ENCODE measurements at regions not wholly inside any gene's neighbourhood (a gene's known extent, or its start where the extent isn't known, plus 50 kb on each side); places are given as distances from the start of the nearest gene placed in this dataset.
"Not testable (repeated sequence)": the region's sequence is repeated elsewhere in the genome, so short reads cannot be mapped to it uniquely, and the experiment has no call there.

DNA sequence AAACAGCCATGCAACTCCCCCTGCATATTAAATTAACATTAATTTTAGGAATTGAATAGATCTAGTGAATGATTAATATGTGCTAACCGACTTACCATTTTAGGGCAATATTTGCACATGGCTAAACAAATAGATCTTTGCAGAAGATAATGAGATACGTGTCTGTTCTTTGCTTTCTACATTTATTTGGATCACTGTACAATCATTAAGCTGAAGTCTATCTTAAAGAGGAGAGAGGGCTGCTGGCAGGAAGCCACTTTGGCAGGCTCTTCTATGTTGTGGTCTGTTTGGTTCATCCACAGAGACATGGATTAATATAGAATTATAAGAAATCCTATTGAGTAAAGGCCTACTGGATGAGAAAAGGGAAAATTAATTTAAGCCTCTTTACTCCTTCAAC lies 318.5 kb downstream of the ANKRD30B start:
- intact Hi-C loops (cut with DNase I; ENCODE audit: low total_unique reads) = not testable (repeated sequence)
- WGBS, 2 donors (ENCODE audit: low coverage in 1 of 2) = 11 to 36% methylated on average over 2 of the region's 2 CpGs

DNA sequence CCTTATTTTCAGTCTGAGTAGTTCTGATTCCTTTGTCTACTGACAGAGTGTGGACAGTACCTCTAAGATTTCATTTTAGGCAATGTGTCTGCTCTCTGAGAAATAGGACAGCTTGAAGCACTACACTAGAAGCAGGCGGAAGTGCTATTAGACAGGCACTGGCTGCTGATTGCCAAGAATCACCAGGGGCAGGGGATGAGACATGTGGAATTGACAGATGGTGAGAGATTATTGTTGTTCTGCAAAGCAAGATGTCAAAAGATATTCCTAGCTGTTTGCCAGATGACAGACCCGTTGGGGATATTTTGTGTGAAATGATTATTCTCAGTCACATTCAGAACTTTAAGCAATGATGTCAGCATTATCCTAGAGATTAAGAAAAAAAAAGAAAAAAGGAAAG lies 323.3 kb downstream of the ANKRD30B start:
- H3K9me3 ChIP-seq; H3K4me1 ChIP-seq; H3K36me3 ChIP-seq; intact Hi-C loops (cut with DNase I; ENCODE audit: low total_unique reads); DNase-seq; H3K27me3 ChIP-seq; in situ Hi-C loops (cut with MboI; ENCODE audit: low pct_ligation_motif_present in 1 of 4, low pct_unique_long_range_greater_than_20kb in 1 of 4, low sequenced_read_pairs in 3 of 4); H3K27ac ChIP-seq; H3K4me3 ChIP-seq: not testable (repeated sequence)
- 45 to 68% methylated on average over 1 to 2 of the region's 2 CpGs for WGBS, 2 donors (ENCODE audit: low coverage in 1 of 2)

More for the DNA sequence above, 318.5 kb downstream of the ANKRD30B start:
- H3K4me3 ChIP-seq; in situ Hi-C loops (cut with MboI; ENCODE audit: low pct_ligation_motif_present in 1 of 4, low pct_unique_long_range_greater_than_20kb in 1 of 4, low sequenced_read_pairs in 3 of 4); H3K36me3 ChIP-seq; H3K27me3 ChIP-seq; H3K9me3 ChIP-seq; H3K4me1 ChIP-seq; H3K27ac ChIP-seq; DNase-seq: not testable (repeated sequence)
